ENCODE measurements at regions not wholly inside any gene's neighbourhood (a gene's known extent, or its start where the extent isn't known, plus 50 kb on each side); places are given as distances from the start of the nearest gene placed in this dataset.

GRCh38 chr11:36711104-36711825, 113.2 kb upstream of the RAG2 start:
- no peak for DNase-seq (ENCODE audit: low read depth in 4 of 4, low spot score in 1 of 4)

All from stimulated activated CD4-positive, alpha-beta T cell treated with anti-CD3 and anti-CD28 coated beads, Interleukin-1b, Interleukin-23, amount 100 ng/mL, for 24 hours (primary cell).